T47D (cell line): ENCODE measurements at regions not wholly inside any gene's neighbourhood (a gene's known extent, or its start where the extent isn't known, plus 50 kb on each side); places are given as distances from the start of the nearest gene placed in this dataset.

Experiments used
- DNase-seq, 2 experiments: peaks; one replicate each; pipeline versions ENCODE4 v3.0.0 to v3.0.0-alpha.2; 2011 to 2012; ENCODE audit warnings: low read depth in 1 of 2, low spot score in 1 of 2
- JUND ChIP-seq: IDR thresholded peaks from 2 replicates; pipeline ENCODE4 v1.6.1; 2012; ENCODE audit warnings: low read depth
- in situ Hi-C: cut with HindIII; loops from 2 replicates; pipeline ENCODE4 v1.10.0; 2016; ENCODE audit warnings: low sequenced_read_pairs, low pct_unique_long_range_greater_than_20kb

DNA sequence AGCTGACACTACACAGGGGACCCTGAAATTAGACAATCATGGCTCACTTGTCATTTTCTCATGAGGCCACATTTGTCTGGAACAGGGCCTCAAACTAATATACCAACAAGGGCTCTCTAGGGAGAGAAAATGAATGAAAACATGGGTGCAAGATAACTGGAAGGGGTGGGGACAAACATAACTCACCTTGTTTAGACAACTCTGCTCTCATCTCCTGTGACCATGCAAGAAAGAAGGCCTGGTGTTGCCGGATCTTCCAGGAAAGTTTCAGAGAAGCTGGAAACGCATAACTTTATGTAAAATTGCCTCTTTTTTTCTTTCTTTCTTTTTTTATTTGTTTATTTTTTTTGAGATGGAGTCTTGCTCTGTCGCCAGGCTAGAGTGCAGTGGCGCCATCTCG lies 80.4 kb upstream of the SPRED2 start:
- no peak for DNase-seq
- in situ Hi-C loops: no loop called here
- no peak for TF ChIP-seq JUND

DNA sequence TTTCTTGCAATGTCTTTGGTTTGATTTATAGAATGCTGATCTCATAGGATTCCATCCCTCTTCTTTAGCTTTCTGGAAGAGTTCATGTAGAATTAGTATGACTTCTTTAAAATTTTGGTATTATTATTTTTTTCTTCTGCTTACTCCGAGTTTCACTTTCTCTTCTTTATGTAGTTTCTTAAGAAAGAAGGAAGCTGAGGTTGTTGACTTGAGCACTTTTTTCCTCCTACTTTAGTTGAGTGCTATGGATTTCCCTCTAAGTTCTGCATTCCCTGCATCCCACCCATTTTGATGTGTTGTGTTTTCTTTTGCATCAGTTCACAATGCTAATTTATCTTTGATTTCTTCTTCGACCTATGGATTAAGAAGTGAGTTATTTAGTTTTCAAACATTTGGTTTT lies 78.9 kb upstream of the SPRED2 start:
- TF ChIP-seq JUND: no peak
- no peak for DNase-seq
- in situ Hi-C loops: no loop called here

DNA sequence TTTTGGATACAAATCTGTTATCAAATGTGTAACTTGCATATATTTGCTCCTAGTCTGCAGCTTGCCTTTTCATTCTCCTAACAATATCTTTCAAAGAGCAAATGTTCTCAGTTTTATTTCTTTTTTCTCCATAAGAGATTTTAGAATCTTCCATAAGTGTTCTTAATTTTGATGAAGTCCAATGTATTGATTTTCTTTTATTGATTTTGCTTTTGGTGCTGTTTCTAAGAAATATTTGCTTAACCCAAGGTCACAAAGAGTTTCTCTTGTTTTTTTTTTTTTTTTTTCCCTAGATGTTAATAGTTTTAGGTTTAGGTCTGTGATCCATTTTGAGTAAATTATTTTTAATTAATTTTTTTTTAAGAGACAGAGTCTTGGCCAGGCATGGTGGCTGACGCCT lies 75.8 kb upstream of the SPRED2 start:
- no peak for DNase-seq
- in situ Hi-C loops: no loop called here
- TF ChIP-seq JUND: no peak

DNA sequence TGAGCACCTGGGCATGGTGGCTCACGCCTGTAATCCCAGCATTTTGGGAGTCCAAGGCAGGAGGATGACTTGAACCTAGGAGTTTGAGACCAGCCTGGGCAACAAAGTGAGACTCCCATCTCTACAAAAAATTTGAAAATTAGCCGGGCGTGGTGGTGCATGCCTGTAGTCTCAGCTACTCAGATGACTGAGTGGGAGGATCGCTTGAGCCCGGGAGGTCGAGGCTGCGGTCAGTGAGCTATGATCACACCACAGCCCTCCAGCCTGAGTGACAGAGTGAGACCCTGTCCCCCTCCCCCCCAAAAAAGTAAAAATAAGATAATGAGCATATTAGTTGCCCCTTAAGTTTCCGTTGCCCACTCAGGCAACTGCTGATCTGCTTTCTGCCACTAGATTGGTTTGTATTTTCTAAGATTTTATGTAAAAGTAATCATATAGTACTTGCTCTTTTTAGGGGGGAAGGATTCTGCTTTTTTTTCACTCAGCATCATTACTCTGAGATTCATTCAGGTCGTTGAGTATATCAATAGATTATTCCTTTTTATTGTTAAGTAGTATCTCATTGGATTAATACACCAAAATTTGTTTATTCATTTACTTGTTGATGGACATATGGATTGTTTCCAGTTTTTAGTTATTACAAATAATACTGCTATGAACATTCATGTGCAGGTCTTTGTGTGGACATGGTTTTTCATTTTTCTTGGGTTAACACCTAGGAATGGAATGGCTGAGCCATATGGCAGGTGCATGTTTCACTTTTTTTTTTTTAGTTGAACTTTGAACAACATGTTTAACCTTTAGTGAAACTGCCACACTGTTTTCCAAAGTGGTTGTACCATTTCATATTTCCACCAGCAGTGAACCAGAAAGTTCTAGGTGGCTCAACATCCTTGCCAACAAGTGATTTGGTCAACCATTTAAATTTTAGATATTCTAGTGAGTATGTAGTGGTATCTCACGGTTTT lies 75.0 kb upstream of the SPRED2 start:
- in situ Hi-C loops: no loop called here
- DNase-seq: no peak

DNA sequence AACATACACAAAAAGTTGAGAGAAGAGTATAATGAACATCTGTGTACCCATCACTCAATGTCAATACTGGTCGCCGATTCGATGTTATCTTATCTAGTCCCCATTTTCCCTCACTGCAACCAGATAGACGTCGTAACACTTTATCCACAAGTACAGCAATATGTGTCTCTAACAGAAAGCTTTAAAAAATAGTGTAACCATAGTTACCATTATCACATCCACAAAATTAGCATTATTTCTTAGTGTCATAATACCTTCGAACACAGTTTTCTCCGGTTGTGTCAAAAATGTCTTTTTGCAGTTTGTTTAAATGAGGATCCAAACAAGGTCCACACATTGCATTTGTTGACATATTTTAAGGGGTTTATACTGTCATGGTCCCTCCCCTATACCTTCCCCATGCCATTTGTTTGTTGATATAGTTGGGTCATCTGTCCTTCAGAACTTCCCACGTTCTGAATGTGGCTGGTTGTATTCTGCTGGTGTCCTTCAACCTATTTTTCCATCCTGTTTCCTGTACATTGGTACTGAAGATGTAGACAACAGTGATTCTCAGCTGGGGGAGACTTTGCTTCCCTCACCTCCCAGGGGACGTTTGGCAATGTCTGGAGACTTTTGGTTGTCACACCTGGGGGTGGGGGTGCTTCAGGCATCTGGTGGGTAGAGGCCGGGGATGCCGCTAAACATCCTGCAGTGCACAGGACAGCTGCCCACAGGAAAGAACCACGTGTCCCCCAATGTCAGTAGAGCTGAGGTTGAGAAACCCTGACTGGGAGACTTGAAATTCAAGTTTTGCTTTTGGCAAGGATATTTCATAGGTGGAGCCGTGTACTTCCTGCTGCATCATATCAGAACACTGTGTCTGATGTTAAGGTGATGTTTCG lies 72.7 kb upstream of the SPRED2 start:
- DNase-seq: peak in 1 of 2 experiments; percentile 69
- in situ Hi-C loops: no loop called here
- TF ChIP-seq JUND: no peak

More for the DNA sequence above, 75.0 kb upstream of the SPRED2 start:
- TF ChIP-seq JUND: no peak

DNA sequence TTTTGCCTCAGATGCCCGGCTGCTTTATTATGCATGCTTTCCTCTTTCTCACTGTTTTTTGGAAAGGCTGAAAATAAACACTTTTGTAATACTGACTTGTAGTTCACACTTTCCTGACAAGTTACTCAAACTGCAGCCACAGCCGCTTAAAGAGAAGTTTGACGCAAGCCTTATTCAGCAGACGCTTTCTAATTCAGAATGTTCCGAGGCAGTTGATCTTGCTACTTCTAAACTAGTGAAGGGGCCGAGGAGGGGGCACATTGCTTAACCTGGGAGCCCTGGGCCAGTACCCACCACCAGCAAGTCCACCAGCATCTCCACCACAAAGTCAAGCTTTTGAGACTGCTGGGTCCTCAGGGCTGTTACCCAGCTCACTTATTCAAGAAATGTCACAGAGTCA lies 71.8 kb upstream of the SPRED2 start:
- no peak for DNase-seq
- in situ Hi-C loops: no loop called here
- no peak for TF ChIP-seq JUND

DNA sequence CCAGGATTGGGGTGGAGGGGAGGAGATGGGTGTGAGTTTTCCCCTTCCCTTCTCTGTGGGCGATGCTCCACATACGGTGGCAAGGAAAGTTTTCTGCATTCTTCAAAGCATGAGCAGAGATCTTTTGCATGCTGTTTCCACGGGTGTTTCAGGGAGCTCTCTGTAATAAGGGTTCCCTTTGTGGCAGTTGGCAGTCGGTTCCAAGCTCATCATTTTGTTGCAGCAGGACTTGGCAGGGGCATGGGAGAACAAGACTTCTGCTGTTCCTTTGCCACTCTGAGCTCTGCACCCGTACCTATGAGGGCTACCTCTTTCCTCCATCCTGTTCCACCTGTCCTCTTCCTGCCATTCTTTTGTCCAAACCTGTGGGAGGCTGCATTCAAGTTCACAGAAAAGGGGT lies 71.3 kb upstream of the SPRED2 start:
- TF ChIP-seq JUND: no peak
- DNase-seq: no peak

DNA sequence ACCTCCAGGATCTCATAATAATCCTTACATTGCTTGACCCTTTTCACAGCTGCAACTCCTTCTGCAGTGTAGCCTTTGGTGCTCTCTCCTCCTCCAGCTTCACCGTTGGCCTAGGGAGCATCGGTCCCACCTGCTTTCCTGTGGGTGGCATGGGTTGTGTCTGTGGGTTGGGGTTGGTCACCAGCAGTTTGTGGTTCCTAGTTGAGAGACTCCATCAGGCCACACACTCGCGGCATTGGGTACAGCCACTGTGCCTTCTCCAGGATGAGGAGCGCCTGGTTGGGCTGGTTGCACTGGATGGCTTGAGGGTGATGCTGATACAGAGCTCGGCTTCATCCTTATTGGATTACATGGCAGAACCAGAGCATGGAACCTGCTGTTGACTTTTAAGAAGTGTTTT lies 69.4 kb upstream of the SPRED2 start:
- in situ Hi-C loops: no loop called here
- DNase-seq: no peak
- no peak for TF ChIP-seq JUND

More for the DNA sequence above, 71.3 kb upstream of the SPRED2 start:
- in situ Hi-C loops: no loop called here

DNA sequence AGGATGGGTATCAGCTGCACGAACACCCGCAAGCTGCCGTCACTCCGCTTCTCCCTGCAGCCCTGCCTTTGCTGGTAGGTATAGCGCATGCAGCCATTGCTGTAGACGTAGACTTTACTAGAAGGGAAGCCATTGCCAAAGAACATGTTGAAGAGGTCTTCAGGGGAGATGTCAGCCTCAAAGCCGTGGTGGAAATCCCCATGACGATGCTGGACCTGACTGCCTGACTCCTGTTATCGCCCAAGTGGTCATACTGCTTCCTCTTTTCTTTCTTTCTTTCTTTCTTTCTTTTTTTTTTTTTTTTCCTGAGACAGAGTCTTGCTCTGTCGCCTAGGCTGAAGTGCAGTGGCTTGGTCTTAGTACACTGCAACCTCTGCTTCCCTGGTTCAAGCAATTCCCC lies 68.7 kb upstream of the SPRED2 start:
- TF ChIP-seq JUND: no peak
- in situ Hi-C loops: no loop called here
- DNase-seq: no peak

DNA sequence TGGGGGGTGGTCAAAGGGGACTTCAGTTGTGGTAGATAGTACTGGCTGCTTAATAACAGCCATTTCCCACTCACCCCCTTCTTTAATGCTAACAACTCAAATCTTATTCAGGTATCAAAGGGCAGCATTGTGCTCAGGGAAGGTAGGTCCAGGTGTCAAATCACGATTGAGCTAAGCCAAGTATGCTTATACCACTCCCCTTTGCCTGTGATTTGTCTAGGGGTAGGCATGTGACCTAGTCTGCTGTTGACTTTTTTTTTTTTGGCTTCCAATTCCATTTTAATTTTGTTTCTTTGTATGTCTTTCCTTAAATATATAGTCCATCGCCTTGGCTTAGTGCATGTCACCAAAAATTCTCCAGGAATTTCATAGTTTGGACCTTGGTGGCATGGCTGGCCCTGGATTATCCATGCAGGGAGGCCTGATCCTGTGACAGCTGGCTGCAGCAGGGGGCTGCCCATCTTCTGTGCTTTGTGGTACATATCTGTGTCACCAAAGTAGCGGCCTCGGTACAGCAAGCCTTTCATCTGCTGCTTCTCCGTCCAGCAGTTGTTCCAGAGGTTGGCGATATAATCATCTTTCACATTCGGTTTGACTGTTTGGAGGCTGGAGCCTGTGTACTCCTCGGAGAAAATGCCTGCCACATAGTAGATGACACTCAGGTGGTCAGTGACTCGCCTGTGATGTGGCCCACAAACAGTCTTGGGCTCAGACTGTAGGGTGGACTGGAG lies 68.1 kb upstream of the SPRED2 start:
- in situ Hi-C loops: no loop called here
- no peak for TF ChIP-seq JUND

DNA sequence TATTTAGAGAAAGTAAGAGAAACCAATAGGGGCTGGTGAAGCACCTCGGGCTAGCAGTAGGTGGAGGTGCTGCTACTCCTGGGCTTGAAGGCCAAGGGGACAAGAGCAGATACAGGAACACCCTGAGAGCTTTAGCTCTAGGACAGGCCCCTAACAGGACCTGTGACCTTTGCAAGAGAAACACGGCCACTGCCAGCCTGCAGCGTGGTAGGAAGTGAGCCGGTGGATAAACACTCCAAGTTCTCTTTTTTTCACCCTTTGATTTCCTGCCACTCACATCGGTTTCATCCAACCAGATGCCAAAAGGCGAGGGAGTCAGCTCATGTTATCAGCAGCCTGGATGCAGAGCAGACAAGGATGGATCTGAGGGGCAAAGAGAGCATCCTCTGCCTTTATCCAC lies 66.8 kb upstream of the SPRED2 start:
- TF ChIP-seq JUND: no peak
- in situ Hi-C loops: no loop called here
- no peak for DNase-seq

More for the DNA sequence above, 68.1 kb upstream of the SPRED2 start:
- no peak for DNase-seq

DNA sequence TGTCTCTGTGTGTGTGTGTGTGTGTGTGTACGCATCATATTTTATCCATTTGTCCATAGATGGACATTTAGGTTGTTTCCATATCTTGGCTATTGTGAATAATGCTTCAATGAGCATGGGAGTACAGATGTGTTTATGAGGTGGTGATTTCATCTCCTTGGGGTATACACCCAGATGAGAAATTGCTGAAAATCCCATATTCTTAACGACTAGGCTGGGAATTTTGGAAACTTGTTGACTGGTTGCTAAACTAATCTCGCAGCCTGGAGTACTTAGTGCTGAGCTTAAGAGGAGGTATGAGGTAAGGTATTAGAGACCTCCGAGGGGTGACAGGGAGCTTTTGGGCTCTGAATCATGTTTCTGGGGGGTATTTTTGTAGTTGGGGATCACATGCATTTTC lies 66.0 kb upstream of the SPRED2 start:
- in situ Hi-C loops: no loop called here
- DNase-seq: no peak
- no peak for TF ChIP-seq JUND
